ENCODE measurements at regions not wholly inside any gene's neighbourhood (a gene's known extent, or its start where the extent isn't known, plus 50 kb on each side); places are given as distances from the start of the nearest gene placed in this dataset.

DNA sequence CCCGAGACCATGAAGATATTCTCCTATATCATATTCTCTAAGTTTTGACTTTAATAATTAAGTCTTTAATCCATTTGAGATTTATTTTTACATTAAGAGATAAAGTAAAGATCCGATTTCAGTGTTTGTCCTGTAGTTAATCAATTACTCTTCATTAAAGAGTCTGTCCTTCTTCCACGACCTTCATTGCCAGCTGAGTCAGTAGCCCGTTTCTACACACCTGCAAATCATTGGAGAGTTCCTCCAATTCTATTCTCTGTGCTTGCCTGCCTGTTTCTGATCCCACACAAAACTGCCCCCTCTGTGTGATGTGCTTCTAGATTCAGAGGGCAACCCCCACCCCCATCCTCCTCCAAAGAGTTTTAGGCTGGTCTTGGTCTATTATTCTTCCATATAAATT, 119.2 kb downstream of the KCNF1 start:
- Histone ChIP-seq H3K79me2 (ENCODE audit: control insufficient read depth in 1 of 2, insufficient read depth in 2 of 2, low read length in 2 of 2) (no peaks in the 10 kb centered on the region), H3K27me3 (replicated peaks in 1 of 4; ENCODE audit: control insufficient read depth in 3 of 4, extremely low read depth in 1 of 4, insufficient read depth in 3 of 4, low read length in 3 of 4) (no peaks in the 10 kb centered on the region), H3K18ac (ENCODE audit: extremely low read depth, low read length) (no peak overlapping the region), H3K79me1 (ENCODE audit: low read depth, low read length) (no peaks in the 10 kb centered on the region), H3K14ac (ENCODE audit: insufficient read length) (no peak overlapping the region), H3K23me2 (ENCODE audit: low read depth, low read length) (no peaks in the 10 kb centered on the region), H2BK120ac (replicated peaks; ENCODE audit: low read depth, low read length) (no peak overlapping the region), H2BK12ac (ENCODE audit: low read depth, low read length) (no peak overlapping the region), H4K5ac (ENCODE audit: insufficient read length, low read depth, low read length) (no peak overlapping the region), H3K4me2 (ENCODE audit: insufficient read depth in 1 of 2, low read depth in 2 of 2, low read length in 2 of 2) (no peak overlapping the region), H3K4me1 (replicated peaks in 1 of 4; ENCODE audit: control insufficient read depth in 3 of 4, insufficient read depth in 4 of 4, low read length in 3 of 4) (no peaks in the 10 kb centered on the region), H2AK5ac (ENCODE audit: low read depth, low read length) (no peak overlapping the region), H4K20me1 (replicated peaks in 1 of 2; ENCODE audit: control insufficient read depth in 1 of 2, insufficient read depth in 2 of 2, low read length in 2 of 2) (no peaks in the 10 kb centered on the region), H3K23ac (ENCODE audit: insufficient read length) (no peak overlapping the region), H3K9me3 (ENCODE audit: insufficient read depth in 2 of 2, low read depth in 1 of 2, low read length in 1 of 2) (peaks cover 0 to 5% of the 10 kb centered on the region in 2 experiments; a peak in 1 of 4 replicates), H3K4me3 (ENCODE audit: extremely low read depth in 1 of 4, insufficient read depth in 2 of 4, low read depth in 3 of 4, low read length in 4 of 4) (no peak overlapping the region), H3K56ac (replicated peaks; ENCODE audit: insufficient read length, low read depth, low read length) (no peak overlapping the region), H4K8ac (ENCODE audit: extremely low read depth, insufficient read depth, low read length) (no peak overlapping the region), H3K27ac (ENCODE audit: low read depth, low read length) (no peak overlapping the region), H2BK20ac (ENCODE audit: low read length) (no peak overlapping the region), H2AFZ (ENCODE audit: low read length) (no peak overlapping the region), H4K91ac (replicated peaks; ENCODE audit: insufficient read length, low read length) (no peak overlapping the region), H2BK5ac (ENCODE audit: low read depth, low read length) (no peak overlapping the region), H3K9ac (replicated peaks in 1 of 4; ENCODE audit: extremely low read depth in 1 of 4, low read depth in 3 of 4, low read length in 3 of 4) (no peak overlapping the region), H2BK15ac (ENCODE audit: low read length) (no peak overlapping the region), H3K36me3 (ENCODE audit: control insufficient read depth in 2 of 4, insufficient read depth in 4 of 4, low read length in 3 of 4) (no peaks in the 10 kb centered on the region), H3K4ac (replicated peaks; ENCODE audit: insufficient read length, low read depth, low read length) (no peak overlapping the region)
- POLR2A ChIA-PET (ENCODE audit: partially characterized antibody) = no interaction called here
- DNase-seq (ENCODE audit: low read depth in 1 of 2, low spot score in 2 of 2) (no peak), FAIRE-seq (no peak)
- WGBS, 2 experiments (ENCODE audit: extremely low coverage in 1 of 2, insufficient coverage in 1 of 2, insufficient read length in 1 of 2, insufficient replicate concordance in 2 of 2, low coverage in 1 of 2, low lambda C conversion rate in 2 of 2, missing lambda C conversion rate in 1 of 2) = 66% methylated on average over 4 of the region's 4 CpGs; no CpG with 5 or more reads in 1 of the 2 experiments
- CTCF ChIA-PET (ENCODE audit: partially characterized antibody) = interaction anchor here (0.9 kb wide), 3 partner anchors 9 to 116 kb away, joined by 3 to 4 read pairs (median 4); no protein-coding TSS in a partner anchor
- no peak for TF ChIP-seq TAF1 (IDR thresholded peaks at IDR 0.05; ENCODE audit: low read depth, low read length)

Data from H1 (cell line).